IMR-90 (cell line): ENCODE measurements at regions not wholly inside any gene's neighbourhood (a gene's known extent, or its start where the extent isn't known, plus 50 kb on each side); places are given as distances from the start of the nearest gene placed in this dataset.
"Not testable (repeated sequence)": the region's sequence is repeated elsewhere in the genome, so short reads cannot be mapped to it uniquely, and the experiment has no call there.

Experiments used
- CEBPB ChIP-seq: IDR thresholded peaks from 2 replicates; pipeline ENCODE4 v1.6.1; 2012; ENCODE audit warnings: low read depth, low read length, improper control_type of control experiment
- CTCF ChIP-seq: conservative IDR thresholded peaks from 2 replicates; pipeline ENCODE4 v1.5.1; 2012; ENCODE audit warnings: mild to moderate bottlenecking, low read depth, low read length, improper control_type of control experiment
- ELK1 ChIP-seq: fragments of 150-350 bp; IDR thresholded peaks from 2 replicates; pipeline ENCODE4 v1.6.1; 2016; ENCODE audit warnings: low read depth, mild to moderate bottlenecking, low read length, moderate library complexity, borderline replicate concordance
- FOS ChIP-seq: fragments of 150-350 bp; IDR thresholded peaks from 2 replicates; pipeline ENCODE4 v1.6.1; 2016; ENCODE audit warnings: low read depth, low read length
- MAFK ChIP-seq: IDR thresholded peaks from 2 replicates; pipeline ENCODE4 v1.6.1; 2012; ENCODE audit warnings: low read depth, low read length, improper control_type of control experiment
- MAZ ChIP-seq: IDR thresholded peaks from 2 replicates; pipeline ENCODE4 v1.6.1; 2012; ENCODE audit warnings: low read depth, mild to moderate bottlenecking, low read length, improper control_type of control experiment, moderate library complexity, borderline replicate concordance
- MXI1 ChIP-seq: IDR thresholded peaks from 2 replicates; pipeline ENCODE4 v1.6.1; 2012; ENCODE audit warnings: low read depth, mild to moderate bottlenecking, low read length, moderate library complexity, borderline replicate concordance
- NFE2L2 ChIP-seq: fragments of 150-350 bp; IDR thresholded peaks from 2 replicates; pipeline ENCODE4 v1.6.1; 2016; ENCODE audit warnings: low read depth, mild to moderate bottlenecking, low read length
- POLR2A ChIP-seq: IDR thresholded peaks from 2 replicates; pipeline ENCODE4 v1.6.1; 2012; ENCODE audit warnings: mild to moderate bottlenecking, low read depth, low read length
- RCOR1 ChIP-seq: IDR thresholded peaks from 2 replicates; pipeline ENCODE4 v1.6.1; 2012; ENCODE audit warnings: mild to moderate bottlenecking, low read length, improper control_type of control experiment; ENCODE audit not compliant: insufficient replicate concordance
- RFX5 ChIP-seq: IDR thresholded peaks from 2 replicates; pipeline ENCODE4 v1.8.0; 2012; ENCODE audit warnings: low read depth, mild to moderate bottlenecking, low read length, moderate library complexity
- SMC3 ChIP-seq: fragments of 150-350 bp; IDR thresholded peaks from 2 replicates; pipeline ENCODE4 v1.6.1; 2016; ENCODE audit warnings: low read depth, mild to moderate bottlenecking, antibody characterized with exemption, low read length, moderate library complexity
- USF2 ChIP-seq: fragments of 150-350 bp; IDR thresholded peaks from 2 replicates; pipeline ENCODE4 v1.6.1; 2017; ENCODE audit warnings: mild to moderate bottlenecking, antibody characterized with exemption, low read length, low read depth

- TF ChIP-seq CTCF, POLR2A, USF2, SMC3, RCOR1, MXI1, ELK1, MAZ, MAFK, CEBPB, RFX5, FOS: not testable (repeated sequence)
- 0 out of 2 replicates have a peak, but pooled peaks have one; percentile 14 for TF ChIP-seq NFE2L2
Observed at GRCh38 chr15:38799202-38799601, 234.6 kb upstream of the RASGRP1 start.
